Neural progenitor cell (in vitro differentiated cells): ENCODE measurements at regions not wholly inside any gene's neighbourhood (a gene's known extent, or its start where the extent isn't known, plus 50 kb on each side); places are given as distances from the start of the nearest gene placed in this dataset.
"Not testable (repeated sequence)": the region's sequence is repeated elsewhere in the genome, so short reads cannot be mapped to it uniquely, and the experiment has no call there.

Source experiments
- DNase-seq: peaks from one replicate; pipeline ENCODE4 v3.0.0-alpha.2; 2016; ENCODE audit warnings: low spot score
- H2AFZ ChIP-seq: fragments of 200-600 bp; sonication (generic); replicated peaks from 2 replicates; pipeline ENCODE4 v1.6.1; 2016; ENCODE audit warnings: antibody characterized with exemption
- H3F3A ChIP-seq: fragments of 200-600 bp; sonication (generic); 2 replicates; pipeline ENCODE4 v1.6.1; 2016; ENCODE audit warnings: antibody characterized with exemption, low read depth
- H3K27ac ChIP-seq: fragments of 200-600 bp; sonication (generic); 2 replicates; pipeline ENCODE4 v1.5.1; 2016; ENCODE audit warnings: mild to moderate bottlenecking
- H3K27me3 ChIP-seq: fragments of 200-600 bp; sonication (generic); 2 replicates; pipeline ENCODE4 v1.6.1; 2016; ENCODE audit warnings: mild to moderate bottlenecking, moderate library complexity
- H3K36me3 ChIP-seq: fragments of 200-600 bp; sonication (generic); 2 replicates; pipeline ENCODE4 v1.5.1; 2016
- H3K4me1 ChIP-seq: fragments of 200-600 bp; sonication (generic); 2 replicates; pipeline ENCODE4 v1.6.1; 2016; ENCODE audit warnings: mixed run types
- H3K4me2 ChIP-seq: fragments of 200-600 bp; sonication (generic); 2 replicates; pipeline ENCODE4 v1.6.1; 2016
- H3K4me3 ChIP-seq: fragments of 200-600 bp; sonication (generic); 2 replicates; pipeline ENCODE4 v1.5.1; 2016
- H3K79me2 ChIP-seq: fragments of 200-600 bp; sonication (generic); 2 replicates; pipeline ENCODE4 v1.6.1; 2016; ENCODE audit warnings: low read depth
- H3K9ac ChIP-seq: fragments of 200-600 bp; sonication (generic); 2 replicates; pipeline ENCODE4 v1.6.1; 2016
- H3K9me3 ChIP-seq: fragments of 200-600 bp; sonication (generic); 2 replicates; pipeline ENCODE4 v1.5.1; 2016; ENCODE audit warnings: low read depth
- H4K20me1 ChIP-seq: fragments of 200-600 bp; sonication (generic); 2 replicates; pipeline ENCODE4 v1.6.1; 2016; ENCODE audit warnings: low read depth
- H3K27ac Mint-ChIP-seq: 3 replicates; pipeline ENCODE4 v1.8.0; 2021; ENCODE audit warnings: mixed read lengths
- H3K27me3 Mint-ChIP-seq: 2 replicates; pipeline ENCODE4 v1.8.0; 2022; ENCODE audit warnings: low read depth, mild to moderate bottlenecking, inconsistent platforms, moderate library complexity, mixed read lengths; ENCODE audit not compliant: insufficient read depth
- H3K36me3 Mint-ChIP-seq: 3 replicates; pipeline ENCODE4 v1.8.0; 2021; ENCODE audit warnings: mixed read lengths
- H3K4me1 Mint-ChIP-seq: 3 replicates; pipeline ENCODE4 v1.8.0; 2021; ENCODE audit warnings: mixed read lengths
- H3K4me3 Mint-ChIP-seq: 3 replicates; pipeline ENCODE4 v1.8.0; 2021; ENCODE audit warnings: mild to moderate bottlenecking, moderate library complexity, mixed read lengths
- H3K9me3 Mint-ChIP-seq: 3 replicates; pipeline ENCODE4 v1.8.0; 2020; ENCODE audit warnings: mixed read lengths
- CTCF ChIP-seq: fragments of 200-600 bp; sonication (generic); IDR thresholded peaks from 2 replicates; pipeline ENCODE4 v1.5.1; 2017; ENCODE audit warnings: antibody characterized with exemption, mild to moderate bottlenecking
- EZH2 ChIP-seq: fragments of 200-600 bp; sonication (generic); IDR thresholded peaks from 2 replicates; pipeline ENCODE4 v1.6.1; 2017; ENCODE audit warnings: antibody characterized with exemption, mild to moderate bottlenecking, moderate library complexity
- EZH2phosphoT487 ChIP-seq: fragments of 200-600 bp; sonication (generic); IDR thresholded peaks from 2 replicates; pipeline ENCODE4 v1.6.1; 2017; ENCODE audit warnings: antibody characterized with exemption

DNA sequence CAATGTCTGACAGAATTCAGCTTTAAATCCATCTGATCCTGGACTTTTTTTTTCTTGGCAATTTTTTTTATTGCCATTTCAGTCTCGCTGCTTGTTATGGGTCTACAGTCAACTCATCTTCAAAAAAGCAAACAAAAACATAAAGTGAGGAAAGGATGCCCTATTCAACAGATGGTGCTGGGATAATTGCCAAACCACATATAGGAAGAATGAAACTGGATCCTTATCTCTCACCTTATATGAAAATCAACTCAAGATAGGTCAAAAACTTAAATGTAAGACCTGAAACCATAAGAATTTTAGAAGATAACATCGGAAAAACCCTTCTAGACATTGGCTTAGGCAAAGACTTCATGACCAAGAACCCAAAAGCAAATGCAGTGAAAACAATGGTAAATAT is 389.1 kb upstream of the ST8SIA4 start:
- Mint-ChIP-seq H3K9me3 (peaks cover 12% of the 10 kb centered on the region), H3K27me3 (no peaks in the 10 kb centered on the region), H3K4me1 (peaks cover 8% of the 10 kb centered on the region), H3K4me3 (no peak overlapping the region), H3K27ac (no peak overlapping the region), H3K36me3 (no peaks in the 10 kb centered on the region)
- Histone ChIP-seq H3K27ac (no peak overlapping the region), H3K4me3 (no peak overlapping the region), H3K27me3 (no peaks in the 10 kb centered on the region), H3K36me3 (no peaks in the 10 kb centered on the region), H3K79me2 (no peaks in the 10 kb centered on the region), H3F3A (no peaks in the 10 kb centered on the region), H4K20me1 (no peaks in the 10 kb centered on the region), H3K4me2 (no peak overlapping the region), H3K9ac (no peak overlapping the region), H2AFZ (no peak overlapping the region), H3K4me1 (no peaks in the 10 kb centered on the region), H3K9me3 (no peaks in the 10 kb centered on the region)
- no peak for TF ChIP-seq EZH2
- no peak for TF ChIP-seq CTCF
- no peak for TF ChIP-seq EZH2phosphoT487
- no peak for DNase-seq

DNA sequence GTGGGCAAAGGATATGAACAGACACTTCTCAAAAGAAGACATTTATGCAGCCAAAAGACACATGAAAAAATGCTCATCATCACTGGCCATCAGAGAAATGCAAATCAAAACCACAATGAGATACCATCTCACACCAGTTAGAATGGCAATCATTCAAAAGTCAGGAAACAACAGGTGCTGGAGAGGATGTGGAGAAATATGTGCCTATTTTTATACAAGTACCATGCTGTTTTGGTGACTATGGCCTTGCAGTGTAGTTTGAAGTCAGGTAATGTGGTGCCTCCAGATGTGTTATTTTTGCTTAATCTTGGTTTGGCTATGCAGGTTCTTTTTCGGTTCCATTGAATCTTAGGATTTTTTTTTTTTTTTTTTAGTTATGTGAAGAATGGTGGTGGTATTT is 387.7 kb upstream of the ST8SIA4 start:
- not testable (repeated sequence) for H4K20me1 ChIP-seq, H3K36me3 ChIP-seq, H3F3A ChIP-seq, H3K4me1 Mint-ChIP-seq, H3K4me3 ChIP-seq, H3K4me2 ChIP-seq, H3K79me2 ChIP-seq, H2AFZ ChIP-seq, DNase-seq, H3K27me3 ChIP-seq, H3K27ac ChIP-seq, H3K9me3 ChIP-seq, H3K4me3 Mint-ChIP-seq, H3K36me3 Mint-ChIP-seq, H3K27ac Mint-ChIP-seq, H3K27me3 Mint-ChIP-seq, H3K4me1 ChIP-seq, H3K9ac ChIP-seq
- H3K9me3 Mint-ChIP-seq: peaks cover 12% of the 10 kb centered on the region

DNA sequence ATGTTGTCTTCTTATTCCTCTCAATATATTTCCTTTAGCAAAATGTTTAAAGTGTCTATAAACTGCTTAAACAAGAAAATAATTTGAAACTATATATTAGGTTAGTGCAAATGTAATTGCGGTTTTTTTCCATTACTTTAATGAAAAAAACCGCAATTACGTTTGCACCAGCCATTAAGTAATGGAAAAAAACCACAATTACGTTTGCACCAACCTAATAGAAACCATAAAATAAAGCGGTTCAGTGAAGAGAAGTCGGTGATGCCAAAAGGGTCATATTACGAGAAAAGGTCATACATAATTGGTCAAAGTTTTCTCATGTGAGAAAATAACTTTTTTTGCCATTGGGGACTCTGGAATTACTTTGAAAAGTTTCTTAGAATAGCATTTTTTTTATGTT is 385.6 kb upstream of the ST8SIA4 start:
- no peak for DNase-seq
- Histone ChIP-seq H3K9me3 (no peaks in the 10 kb centered on the region), H3K4me1 (no peaks in the 10 kb centered on the region), H3F3A (no peaks in the 10 kb centered on the region), H3K4me2 (no peak overlapping the region), H3K4me3 (no peak overlapping the region), H3K79me2 (no peaks in the 10 kb centered on the region), H4K20me1 (no peaks in the 10 kb centered on the region), H3K36me3 (no peaks in the 10 kb centered on the region), H3K27ac (no peak overlapping the region), H3K27me3 (no peaks in the 10 kb centered on the region), H3K9ac (no peak overlapping the region), H2AFZ (no peak overlapping the region)
- no peaks in the 10 kb centered on the region for H3K36me3 Mint-ChIP-seq
- H3K27me3 Mint-ChIP-seq: no peaks in the 10 kb centered on the region
- H3K4me3 Mint-ChIP-seq: no peak overlapping the region
- H3K27ac Mint-ChIP-seq: no peak overlapping the region
- TF ChIP-seq EZH2 (no peak), EZH2phosphoT487 (no peak)
- H3K4me1 Mint-ChIP-seq: peaks cover 2% of the 10 kb centered on the region
- peaks cover 12% of the 10 kb centered on the region for H3K9me3 Mint-ChIP-seq

DNA sequence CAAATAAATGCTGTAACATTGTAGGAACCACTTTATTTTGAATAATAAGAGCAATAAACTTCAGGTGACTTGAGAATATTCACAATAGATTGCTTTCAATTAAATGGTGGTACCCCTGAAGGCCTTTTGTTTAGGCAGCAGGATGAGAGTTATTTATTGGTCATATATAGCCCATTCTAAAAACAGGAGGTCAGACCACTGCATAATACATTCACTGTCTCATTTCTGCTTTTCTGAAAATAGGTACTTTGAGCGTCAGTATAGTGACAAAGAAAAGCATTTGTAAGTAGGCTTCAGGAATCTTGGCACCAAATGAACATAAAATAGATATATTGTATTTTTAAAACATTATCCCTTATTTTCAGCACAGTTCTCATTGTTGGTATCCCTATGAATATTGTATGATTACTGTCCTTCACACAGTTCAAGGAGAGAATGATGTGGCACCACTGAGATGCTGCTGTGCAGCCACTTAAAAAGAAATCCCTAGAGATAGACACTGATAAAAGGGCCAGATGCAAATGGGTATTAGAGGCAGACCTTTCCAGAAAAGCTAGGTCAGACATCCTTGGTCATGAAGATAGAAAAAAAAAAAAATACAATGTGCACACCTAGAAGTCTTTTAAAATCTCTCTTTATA is 381.8 kb upstream of the ST8SIA4 start:
- Mint-ChIP-seq H3K9me3 (no peaks in the 10 kb centered on the region), H3K27ac (no peak overlapping the region), H3K27me3 (no peaks in the 10 kb centered on the region), H3K36me3 (no peaks in the 10 kb centered on the region), H3K4me3 (no peak overlapping the region), H3K4me1 (no peaks in the 10 kb centered on the region)
- Histone ChIP-seq H3F3A (no peaks in the 10 kb centered on the region), H3K79me2 (no peaks in the 10 kb centered on the region), H3K9ac (no peak overlapping the region), H4K20me1 (no peaks in the 10 kb centered on the region), H3K4me2 (no peak overlapping the region), H2AFZ (no peak overlapping the region), H3K27me3 (no peaks in the 10 kb centered on the region), H3K4me1 (no peaks in the 10 kb centered on the region), H3K27ac (no peak overlapping the region), H3K9me3 (no peaks in the 10 kb centered on the region), H3K4me3 (no peak overlapping the region), H3K36me3 (no peaks in the 10 kb centered on the region)
- DNase-seq: no peak
- no peak for TF ChIP-seq CTCF
- no peak for TF ChIP-seq EZH2

- not testable (repeated sequence) for H3K36me3 ChIP-seq, H3K4me3 Mint-ChIP-seq, H3K9me3 Mint-ChIP-seq, H3K9ac ChIP-seq, H3K4me1 ChIP-seq, H3K36me3 Mint-ChIP-seq, H3K9me3 ChIP-seq, H2AFZ ChIP-seq, H3K79me2 ChIP-seq, H3K27me3 Mint-ChIP-seq, H3K27me3 ChIP-seq, H3K4me2 ChIP-seq, H3F3A ChIP-seq, DNase-seq, H3K27ac Mint-ChIP-seq, H3K27ac ChIP-seq, H3K4me3 ChIP-seq, H3K4me1 Mint-ChIP-seq, H4K20me1 ChIP-seq
These were observed 380.9 kb upstream of the ST8SIA4 start for GRCh38 chr5:101283938-101284337.
